ENCODE measurements at regions not wholly inside any gene's neighbourhood (a gene's known extent, or its start where the extent isn't known, plus 50 kb on each side); places are given as distances from the start of the nearest gene placed in this dataset.

DNA sequence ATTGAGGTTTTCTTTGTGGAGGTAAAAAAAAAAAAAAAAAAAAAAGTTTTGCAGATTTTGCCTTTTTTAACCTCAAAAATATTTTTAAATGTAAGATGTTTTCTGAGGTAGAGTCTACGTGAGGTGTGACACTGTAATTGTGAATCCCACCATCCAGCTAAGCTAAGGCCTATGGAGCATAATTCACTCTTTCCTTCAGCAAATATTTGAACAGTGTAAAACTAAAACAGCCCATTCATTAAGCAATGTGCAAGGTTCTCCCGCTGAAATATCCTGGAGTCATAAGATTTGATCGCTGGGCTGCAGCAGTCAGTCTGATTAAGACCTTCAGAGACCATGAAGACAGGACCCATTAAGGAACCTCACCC, 105.1 kb downstream of the HNRNPLL start:
- Histone ChIP-seq H3K4me2 (peak overlapping the region; percentile 82), H3K36me3 (no peaks in the 10 kb centered on the region), H3K27ac (no peak overlapping the region), H4K20me1 (no peaks in the 10 kb centered on the region), H3K9me3 (peaks cover 14% of the 10 kb centered on the region), H3K27me3 (no peaks in the 10 kb centered on the region), H3K4me3 (no peak overlapping the region), H3K9ac (no peak overlapping the region), H3K4me1 (peaks cover 47% of the 10 kb centered on the region)
- no peak for TF ChIP-seq Cebpa-rat (IDR thresholded peaks at IDR 0.05)

DNA sequence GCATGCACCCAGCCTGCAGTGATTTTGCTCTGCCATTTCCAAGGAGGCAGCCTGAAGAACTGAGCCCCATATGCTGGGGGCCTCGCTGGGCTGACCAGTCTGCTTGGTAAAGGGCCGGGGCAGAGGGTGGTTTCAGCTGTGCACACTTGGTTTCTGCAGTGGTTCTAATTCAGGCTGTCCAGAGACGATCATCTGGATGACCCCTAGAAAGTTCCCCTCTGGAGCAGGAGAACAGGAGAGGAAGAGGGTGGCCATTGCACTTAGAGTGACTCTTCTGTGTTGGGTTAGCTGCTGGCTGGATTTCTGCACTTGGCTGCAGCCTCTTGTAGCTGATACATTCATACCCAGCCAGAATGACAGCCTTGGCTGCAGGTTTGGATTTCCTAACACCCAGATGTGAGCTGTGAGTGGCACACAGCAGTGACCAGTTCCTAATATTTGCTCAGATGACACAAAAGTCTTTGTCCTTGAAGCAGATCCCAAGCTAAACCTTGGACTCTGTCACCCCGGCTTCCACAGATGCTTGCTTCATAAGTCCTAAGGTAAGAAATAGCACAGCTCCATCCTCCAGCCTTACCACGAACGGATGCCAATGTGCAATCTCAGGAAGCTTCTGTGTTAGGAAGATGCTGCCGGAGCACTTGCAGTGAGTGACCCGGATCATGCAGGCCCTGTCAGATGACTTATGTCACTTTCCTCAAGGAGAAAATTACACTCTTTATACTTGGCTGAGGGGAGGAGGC, 105.6 kb downstream of the HNRNPLL start:
- Histone ChIP-seq H3K9ac (0 out of 2 replicates have a peak overlapping the region, but pooled peaks have one; percentile 7), H3K4me2 (peak overlapping the region; percentile 82), H4K20me1 (no peaks in the 10 kb centered on the region), H3K4me1 (peaks cover 47% of the 10 kb centered on the region), H3K9me3 (peaks cover 8% of the 10 kb centered on the region), H3K36me3 (no peaks in the 10 kb centered on the region), H3K27me3 (no peaks in the 10 kb centered on the region), H3K4me3 (no peak overlapping the region), H3K27ac (peak overlapping the region; percentile 42; the same call in 1 of the 2 replicates)
- TF ChIP-seq Cebpa-rat (IDR thresholded peaks at IDR 0.05) = no peak

DNA sequence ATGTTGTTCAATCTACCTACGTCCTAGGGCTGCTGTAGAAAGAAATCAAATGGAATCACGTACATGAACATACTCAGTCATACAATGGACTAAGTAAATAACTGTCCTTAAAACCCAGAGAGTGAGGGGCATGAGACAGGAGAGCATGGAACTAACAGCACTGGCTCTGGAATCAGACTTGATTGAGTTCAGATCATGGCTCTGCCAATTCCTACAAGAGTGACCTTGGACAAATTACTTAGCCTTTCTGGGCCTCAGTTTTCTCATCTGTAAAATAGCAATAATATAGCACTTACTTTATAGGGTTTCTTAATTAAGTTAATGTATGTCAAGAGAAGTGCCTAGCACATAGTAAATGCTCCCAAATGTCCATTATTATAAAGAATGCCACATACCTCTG, 106.8 kb downstream of the HNRNPLL start:
- Histone ChIP-seq H3K27ac (peak overlapping the region; percentile 42; the same call in 1 of the 2 replicates), H4K20me1 (no peaks in the 10 kb centered on the region), H3K4me2 (peak overlapping the region; percentile 82), H3K9me3 (no peaks in the 10 kb centered on the region), H3K27me3 (no peaks in the 10 kb centered on the region), H3K4me1 (peaks cover 47% of the 10 kb centered on the region), H3K4me3 (no peak overlapping the region), H3K36me3 (no peaks in the 10 kb centered on the region), H3K9ac (no peak overlapping the region)
- TF ChIP-seq Cebpa-rat (IDR thresholded peaks at IDR 0.05) = no peak

DNA sequence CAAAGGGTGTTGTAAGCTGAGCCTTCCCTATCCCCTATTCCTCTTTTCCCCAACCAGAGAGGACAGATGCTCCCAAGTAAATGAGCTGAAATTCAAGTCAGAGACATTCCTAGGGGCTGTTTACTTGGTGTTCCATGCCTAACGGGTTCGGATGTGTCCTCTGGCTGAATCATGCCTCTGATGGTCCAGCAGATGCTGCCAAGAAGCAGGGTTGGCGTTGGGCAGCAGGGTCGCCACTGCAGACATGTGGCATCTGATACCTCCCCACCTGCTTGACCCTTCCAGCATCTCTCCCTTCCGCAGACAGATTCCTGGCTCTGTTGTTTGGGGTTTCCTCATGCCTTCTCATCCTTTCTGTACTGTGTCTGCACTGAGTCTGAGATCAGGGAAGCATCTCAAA, 108.3 kb downstream of the HNRNPLL start:
- no peaks in the 10 kb centered on the region for H3K27me3 ChIP-seq
- H4K20me1 ChIP-seq = no peaks in the 10 kb centered on the region
- H3K36me3 ChIP-seq = no peaks in the 10 kb centered on the region
- no peaks in the 10 kb centered on the region for H3K9me3 ChIP-seq
- no peak overlapping the region for H3K4me3 ChIP-seq
- H3K4me2 ChIP-seq = no peak overlapping the region
- no peak overlapping the region for H3K27ac ChIP-seq
- H3K9ac ChIP-seq = no peak overlapping the region
- peaks cover 35% of the 10 kb centered on the region for H3K4me1 ChIP-seq
- TF ChIP-seq Cebpa-rat (IDR thresholded peaks at IDR 0.05) = no peak

DNA sequence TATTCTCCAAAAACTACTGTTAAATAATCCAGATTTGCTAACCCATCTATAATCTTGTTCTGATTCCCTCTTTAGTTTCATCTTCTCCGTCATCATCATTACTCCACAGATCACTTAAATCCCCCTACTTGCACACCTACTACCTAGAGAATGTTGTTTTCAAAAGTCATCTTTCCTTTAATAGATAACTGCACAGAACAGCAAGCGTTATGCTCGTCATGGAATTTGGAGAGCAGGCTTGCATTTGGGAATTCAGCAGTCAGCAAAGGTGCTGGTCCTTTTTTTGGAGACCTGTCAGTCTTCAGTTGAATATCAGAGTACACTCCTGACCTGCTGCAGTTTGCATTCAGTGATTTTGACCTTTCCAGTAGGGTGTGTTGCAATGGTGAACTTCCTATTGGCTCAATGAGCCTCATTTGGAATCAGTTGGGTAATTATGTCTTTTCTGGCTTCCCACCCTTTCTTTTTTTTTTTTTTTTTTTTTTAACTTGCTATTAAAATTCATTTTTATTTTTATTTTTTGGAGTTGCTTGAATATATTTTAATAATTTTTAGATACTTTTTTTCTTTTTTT, 110.6 kb downstream of the HNRNPLL start:
- H3K9me3 ChIP-seq = no peaks in the 10 kb centered on the region
- H3K27ac ChIP-seq = no peak overlapping the region
- TF ChIP-seq Cebpa-rat (IDR thresholded peaks at IDR 0.05) = no peak
- no peaks in the 10 kb centered on the region for H4K20me1 ChIP-seq
- no peak overlapping the region for H3K9ac ChIP-seq
- H3K4me2 ChIP-seq = no peak overlapping the region
- no peak overlapping the region for H3K4me3 ChIP-seq
- peaks cover 13% of the 10 kb centered on the region for H3K4me1 ChIP-seq
- no peaks in the 10 kb centered on the region for H3K36me3 ChIP-seq
- H3K27me3 ChIP-seq = no peaks in the 10 kb centered on the region

DNA sequence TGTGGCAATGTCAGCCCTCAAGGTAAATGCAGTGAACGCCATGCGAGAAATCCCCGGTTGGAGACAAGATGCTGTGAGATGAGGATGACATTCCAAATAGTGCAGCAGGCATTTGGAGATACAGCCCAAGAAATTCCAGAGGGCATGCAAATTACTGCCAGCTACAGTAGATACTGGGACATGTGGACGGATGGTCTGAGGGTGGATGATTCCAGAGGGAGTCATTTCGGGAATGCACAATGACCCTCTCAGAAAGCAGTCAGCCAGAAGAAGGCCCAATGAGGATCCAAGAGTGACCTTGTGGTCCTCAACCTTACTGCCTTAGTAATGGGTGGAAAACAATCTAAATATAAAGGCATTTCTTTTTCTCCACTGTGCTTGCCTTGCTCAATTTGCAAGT, 111.3 kb downstream of the HNRNPLL start:
- no peak overlapping the region for H3K9ac ChIP-seq
- no peaks in the 10 kb centered on the region for H3K9me3 ChIP-seq
- no peaks in the 10 kb centered on the region for H3K36me3 ChIP-seq
- H3K27ac ChIP-seq = no peak overlapping the region
- no peak overlapping the region for H3K4me3 ChIP-seq
- peaks cover 7% of the 10 kb centered on the region for H3K4me1 ChIP-seq
- TF ChIP-seq Cebpa-rat (IDR thresholded peaks at IDR 0.05) = no peak
- no peak overlapping the region for H3K4me2 ChIP-seq
- no peaks in the 10 kb centered on the region for H4K20me1 ChIP-seq
- no peaks in the 10 kb centered on the region for H3K27me3 ChIP-seq

DNA sequence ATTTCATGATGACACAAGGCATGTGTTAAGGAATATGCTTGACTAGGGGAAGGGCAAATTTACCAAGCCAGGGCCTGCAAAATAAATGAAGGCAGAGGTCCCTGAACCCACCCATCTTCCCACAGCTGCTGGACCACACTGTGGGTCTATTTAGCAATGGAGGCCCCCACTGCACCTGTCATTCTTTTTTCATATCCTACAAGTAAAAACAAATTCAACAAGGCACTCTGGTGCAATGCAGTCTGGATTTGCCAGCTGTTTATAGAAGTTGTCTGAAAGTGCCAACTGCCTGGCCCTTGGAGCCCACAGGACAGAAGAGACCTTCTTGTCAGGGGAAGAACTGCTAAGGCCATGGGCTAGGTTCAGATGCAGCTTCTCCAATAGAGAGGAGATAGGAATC, 112.8 kb upstream of the ATL2 start:
- Histone ChIP-seq H3K27ac (no peak overlapping the region), H3K4me3 (no peak overlapping the region), H3K4me2 (no peak overlapping the region), H3K36me3 (no peaks in the 10 kb centered on the region), H3K9me3 (no peaks in the 10 kb centered on the region), H4K20me1 (no peaks in the 10 kb centered on the region), H3K9ac (no peak overlapping the region), H3K27me3 (no peaks in the 10 kb centered on the region), H3K4me1 (no peaks in the 10 kb centered on the region)
- no peak for TF ChIP-seq Cebpa-rat (IDR thresholded peaks at IDR 0.05)

DNA sequence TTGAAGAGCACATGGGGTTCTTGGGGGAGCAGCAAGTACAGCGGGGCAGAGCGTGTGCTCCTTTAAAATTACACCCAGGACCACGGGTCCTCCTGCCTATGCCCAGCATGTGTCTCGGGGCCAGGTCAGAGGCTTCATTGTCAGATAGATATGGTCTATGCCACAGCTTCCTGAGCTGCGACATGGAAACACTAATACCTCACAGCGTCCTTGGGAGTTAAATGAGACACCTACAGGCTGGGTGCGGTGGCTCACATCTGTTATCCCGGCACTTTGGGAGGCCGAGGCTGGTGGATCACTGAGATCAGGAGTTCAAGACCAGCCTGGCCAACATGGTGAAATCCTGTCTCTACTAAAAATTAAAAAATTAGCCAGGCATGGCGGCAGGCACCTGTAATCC, 110.8 kb upstream of the ATL2 start:
- Histone ChIP-seq H3K4me3 (no peak overlapping the region), H3K4me1 (peaks cover 14% of the 10 kb centered on the region), H3K27me3 (no peaks in the 10 kb centered on the region), H3K4me2 (no peak overlapping the region), H3K36me3 (no peaks in the 10 kb centered on the region), H3K9ac (no peak overlapping the region), H3K27ac (no peak overlapping the region), H4K20me1 (no peaks in the 10 kb centered on the region), H3K9me3 (no peaks in the 10 kb centered on the region)
- TF ChIP-seq Cebpa-rat (IDR thresholded peaks at IDR 0.05) = no peak

DNA sequence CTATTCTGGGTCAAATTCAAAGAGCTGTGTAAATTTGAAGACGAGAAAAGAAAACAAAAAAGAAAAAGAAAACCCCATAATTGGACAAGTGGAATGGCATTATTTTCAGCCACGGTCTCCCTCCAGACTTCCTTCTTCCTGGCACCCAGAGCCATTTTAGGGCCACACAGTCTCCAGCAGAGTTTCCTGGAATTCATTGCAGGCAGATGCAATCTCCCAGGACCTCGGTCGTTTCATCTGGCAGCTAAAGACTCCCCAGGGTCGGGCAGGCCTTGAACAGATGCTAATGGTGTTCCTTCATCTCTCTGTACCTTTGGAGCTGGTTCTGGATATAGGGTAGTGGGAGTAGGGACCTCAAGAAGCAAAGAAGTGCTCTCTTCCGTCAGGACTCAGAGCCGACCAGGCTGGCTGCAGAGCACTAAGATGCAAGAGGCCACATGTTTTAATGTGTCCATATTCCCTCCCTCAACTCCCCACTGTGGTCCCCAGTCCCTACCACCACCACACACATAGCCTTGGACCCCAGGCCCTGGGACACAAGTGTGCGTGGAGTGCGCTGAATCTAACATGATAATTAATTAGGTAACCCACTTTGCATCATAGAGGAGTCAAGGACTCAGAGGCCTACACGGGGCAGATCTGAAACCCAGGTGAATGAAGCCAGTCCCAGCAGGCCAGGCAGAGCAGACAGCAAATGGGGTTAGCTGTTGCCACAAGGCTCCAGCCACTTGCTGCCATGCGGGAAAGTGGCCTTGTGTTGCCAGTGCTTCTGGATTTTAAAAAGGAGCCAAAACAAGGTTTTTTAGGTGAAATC, 109.3 kb upstream of the ATL2 start:
- Histone ChIP-seq H3K9me3 (peaks cover 5% of the 10 kb centered on the region; the same call in 1 of the 2 replicates), H3K4me2 (no peak overlapping the region), H3K27ac (no peak overlapping the region), H3K4me1 (peaks cover 14% of the 10 kb centered on the region), H4K20me1 (no peaks in the 10 kb centered on the region), H3K27me3 (no peaks in the 10 kb centered on the region), H3K36me3 (no peaks in the 10 kb centered on the region), H3K9ac (no peak overlapping the region), H3K4me3 (no peak overlapping the region)
- TF ChIP-seq Cebpa-rat (IDR thresholded peaks at IDR 0.05) = no peak

DNA sequence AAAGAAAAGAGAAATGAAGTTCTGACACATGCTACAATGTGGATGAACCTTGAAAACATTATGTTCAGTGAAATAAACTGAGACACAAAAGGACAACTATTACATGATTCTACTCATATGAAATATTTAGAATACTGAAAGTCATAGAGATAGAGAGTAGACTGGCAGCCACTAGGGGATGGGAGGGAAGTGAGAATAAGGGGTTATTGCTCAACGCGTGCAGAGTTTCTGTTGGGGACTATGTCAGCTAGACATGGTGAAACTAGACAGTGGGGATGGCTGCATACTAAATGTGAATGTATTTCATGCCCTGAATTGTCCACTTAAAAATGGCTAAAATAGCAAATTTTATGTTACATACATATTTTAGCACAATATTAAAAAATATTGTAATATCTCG, 108.7 kb upstream of the ATL2 start:
- Histone ChIP-seq H3K27ac (no peak overlapping the region), H3K4me2 (no peak overlapping the region), H4K20me1 (no peaks in the 10 kb centered on the region), H3K4me3 (no peak overlapping the region), H3K9me3 (peaks cover 12% of the 10 kb centered on the region), H3K4me1 (peaks cover 14% of the 10 kb centered on the region), H3K27me3 (no peaks in the 10 kb centered on the region), H3K9ac (no peak overlapping the region), H3K36me3 (no peaks in the 10 kb centered on the region)
- no peak for TF ChIP-seq Cebpa-rat (IDR thresholded peaks at IDR 0.05)

Data from BLaER1 (cell line).